ENCODE measurements at regions not wholly inside any gene's neighbourhood (a gene's known extent, or its start where the extent isn't known, plus 50 kb on each side); places are given as distances from the start of the nearest gene placed in this dataset.
"Not testable (repeated sequence)": the region's sequence is repeated elsewhere in the genome, so short reads cannot be mapped to it uniquely, and the experiment has no call there.

DNA sequence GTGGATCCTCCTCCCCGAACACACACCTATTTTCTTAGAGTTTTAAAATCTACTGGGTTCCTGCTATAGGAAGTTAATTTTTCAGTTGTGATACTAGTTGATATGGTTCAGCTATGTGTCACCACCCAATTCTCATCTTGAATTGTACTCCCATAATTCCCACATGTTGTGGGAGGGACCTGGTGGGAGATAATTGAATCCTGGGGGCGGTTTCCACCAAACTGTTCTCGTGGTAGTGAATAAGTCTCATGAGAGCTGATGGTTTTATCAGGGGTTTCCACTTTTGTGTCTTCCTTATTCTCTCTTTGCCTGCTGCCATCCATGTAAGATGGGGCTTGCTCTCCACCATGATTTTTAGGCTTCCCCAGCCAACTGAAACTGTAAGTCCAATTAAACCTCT lies 571.6 kb downstream of the KCNA4 start:
- H3K36me3 Mint-ChIP-seq; ATAC-seq (replicated peaks in 1 of 4); H3K4me3 ChIP-seq (ENCODE audit: control insufficient read depth in 1 of 2, extremely low read depth in 1 of 2, low read length in 1 of 2); CTCF ChIA-PET; H3K27me3 ChIP-seq (replicated peaks in 1 of 2; ENCODE audit: control insufficient read depth in 2 of 2, extremely low read depth in 1 of 2, insufficient read depth in 2 of 2, low read length in 1 of 2); POLR2A ChIA-PET; H3K27ac Mint-ChIP-seq; DNase-seq; H3K4me1 Mint-ChIP-seq; H3K4me3 Mint-ChIP-seq; H3K36me3 ChIP-seq (ENCODE audit: control insufficient read depth in 2 of 2, extremely low read depth in 1 of 2, insufficient read depth in 1 of 2, low read length in 1 of 2); H3K9me3 ChIP-seq; H3K27me3 Mint-ChIP-seq; H3K4me1 ChIP-seq (ENCODE audit: control insufficient read depth in 1 of 2, extremely low read depth in 1 of 2, insufficient read depth in 2 of 2, low read length in 2 of 2); H3K27ac ChIP-seq (ENCODE audit: low read length): not testable (repeated sequence)
- no CpG with 5 or more reads among the region's 3 CpGs for WGBS (ENCODE audit: insufficient coverage)
- peaks cover 5 to 23% (median 17%) of the 10 kb centered on the region in 3 donors for H3K9me3 Mint-ChIP-seq

DNA sequence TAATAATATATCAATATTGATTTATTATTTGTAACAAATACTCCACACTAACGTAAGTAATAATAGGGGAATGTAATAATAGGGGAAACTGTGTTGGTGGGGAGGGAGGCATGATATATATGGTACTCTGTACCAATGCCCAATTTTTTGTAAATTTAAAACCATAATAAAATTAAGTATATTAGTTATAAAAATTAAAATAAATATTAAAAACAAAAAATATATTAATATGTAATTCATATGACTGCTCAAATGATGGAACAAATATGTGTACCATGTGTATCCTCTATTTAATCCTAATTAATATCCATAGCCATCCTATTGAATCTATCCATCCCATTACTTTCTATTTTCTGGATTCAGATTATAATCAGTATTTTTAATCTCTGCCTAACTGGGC lies 578.0 kb downstream of the KCNA4 start:
- H3K4me1 Mint-ChIP-seq: no peaks in the 10 kb centered on the region
- H3K4me3 ChIP-seq (ENCODE audit: control insufficient read depth in 1 of 2, extremely low read depth in 1 of 2, low read length in 1 of 2): no peak overlapping the region
- H3K27me3 Mint-ChIP-seq: no peaks in the 10 kb centered on the region
- WGBS (ENCODE audit: insufficient coverage): no CpG with 5 or more reads among the region's 1 CpG
- no peaks in the 10 kb centered on the region for H3K36me3 Mint-ChIP-seq
- ChIA-PET POLR2A (no interaction called here), CTCF (no interaction called here)
- no peak overlapping the region for H3K27ac Mint-ChIP-seq
- no peak overlapping the region for H3K4me3 Mint-ChIP-seq
- no peak overlapping the region for H3K27ac ChIP-seq (ENCODE audit: low read length)
- H3K9me3 Mint-ChIP-seq: peaks cover 6 to 10% (median 10%) of the 10 kb centered on the region in 3 donors
- no peaks in the 10 kb centered on the region for H3K27me3 ChIP-seq (replicated peaks in 1 of 2; ENCODE audit: control insufficient read depth in 2 of 2, extremely low read depth in 1 of 2, insufficient read depth in 2 of 2, low read length in 1 of 2)
- H3K36me3 ChIP-seq (ENCODE audit: control insufficient read depth in 2 of 2, extremely low read depth in 1 of 2, insufficient read depth in 1 of 2, low read length in 1 of 2): no peaks in the 10 kb centered on the region
- H3K4me1 ChIP-seq (ENCODE audit: control insufficient read depth in 1 of 2, extremely low read depth in 1 of 2, insufficient read depth in 2 of 2, low read length in 2 of 2): no peaks in the 10 kb centered on the region
- ATAC-seq (replicated peaks in 1 of 4): no peak
- DNase-seq: no peak
- no peaks in the 10 kb centered on the region for H3K9me3 ChIP-seq

DNA sequence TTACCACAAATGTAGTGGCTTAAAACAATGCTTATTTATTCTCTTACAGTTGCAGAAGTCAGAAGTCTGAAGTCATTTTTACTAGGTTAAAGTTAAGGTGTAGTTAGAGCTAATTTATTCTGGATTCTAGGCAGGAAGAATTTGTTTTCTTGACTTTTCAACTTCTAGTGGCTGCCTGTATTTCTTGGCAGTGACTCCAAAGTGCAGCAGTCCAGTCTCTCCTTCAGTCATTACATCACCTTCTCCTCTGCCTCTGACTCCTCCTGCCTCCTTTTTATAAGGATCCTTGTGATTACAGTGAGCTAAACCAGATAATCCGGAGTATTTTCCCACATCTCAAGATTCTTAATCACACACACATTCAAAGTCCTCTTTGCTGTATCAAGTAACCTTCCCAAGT lies 581.4 kb downstream of the KCNA4 start:
- no peaks in the 10 kb centered on the region for H3K27me3 Mint-ChIP-seq

DNA sequence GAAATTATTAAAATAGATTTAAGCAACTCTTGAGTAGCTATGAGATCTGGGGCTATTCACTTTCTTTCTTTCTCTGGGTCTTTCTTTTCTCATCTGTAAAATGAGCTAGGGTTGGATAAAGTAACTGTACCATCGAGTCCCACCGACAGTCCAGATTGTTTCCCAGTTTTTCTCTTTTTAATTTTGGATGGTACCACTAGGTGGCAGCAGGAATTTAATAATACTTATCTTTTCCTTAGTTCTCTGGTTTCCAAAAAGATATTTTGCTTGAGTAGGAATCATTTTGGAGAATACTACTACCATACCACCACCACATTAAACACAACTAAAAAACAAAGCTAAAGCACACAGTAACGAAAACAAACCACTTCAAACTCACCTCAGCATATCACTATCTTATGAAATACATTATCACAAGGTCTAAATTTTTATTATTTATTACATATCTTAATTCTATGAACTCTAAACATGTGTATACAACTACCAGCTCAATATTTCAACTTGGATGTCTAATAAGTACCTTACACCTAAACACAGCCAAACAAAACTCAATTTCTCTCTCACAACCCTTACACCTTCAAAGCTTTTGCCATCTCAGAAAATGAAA lies 584.0 kb downstream of the KCNA4 start:
- peaks cover 5 to 6% (median 6%) of the 10 kb centered on the region in 3 donors for H3K9me3 Mint-ChIP-seq
- no peaks in the 10 kb centered on the region for H3K36me3 ChIP-seq (ENCODE audit: control insufficient read depth in 2 of 2, extremely low read depth in 1 of 2, insufficient read depth in 1 of 2, low read length in 1 of 2)
- H3K27ac Mint-ChIP-seq: no peak overlapping the region
- no peaks in the 10 kb centered on the region for H3K9me3 ChIP-seq
- ATAC-seq (replicated peaks in 1 of 4) (no peak), DNase-seq (no peak)
- ChIA-PET POLR2A (no interaction called here), CTCF (no interaction called here)
- H3K4me1 Mint-ChIP-seq: no peaks in the 10 kb centered on the region
- H3K36me3 Mint-ChIP-seq: no peaks in the 10 kb centered on the region
- no peaks in the 10 kb centered on the region for H3K4me1 ChIP-seq (ENCODE audit: control insufficient read depth in 1 of 2, extremely low read depth in 1 of 2, insufficient read depth in 2 of 2, low read length in 2 of 2)
- no peaks in the 10 kb centered on the region for H3K27me3 Mint-ChIP-seq
- H3K4me3 ChIP-seq (ENCODE audit: control insufficient read depth in 1 of 2, extremely low read depth in 1 of 2, low read length in 1 of 2): no peak overlapping the region
- WGBS (ENCODE audit: insufficient coverage): no CpG with 5 or more reads among the region's 3 CpGs
- H3K27ac ChIP-seq (ENCODE audit: low read length): no peak overlapping the region
- no peaks in the 10 kb centered on the region for H3K27me3 ChIP-seq (replicated peaks in 1 of 2; ENCODE audit: control insufficient read depth in 2 of 2, extremely low read depth in 1 of 2, insufficient read depth in 2 of 2, low read length in 1 of 2)
- H3K4me3 Mint-ChIP-seq: no peak overlapping the region

More for the DNA sequence above, 581.4 kb downstream of the KCNA4 start:
- POLR2A ChIA-PET: no interaction called here
- DNase-seq: no peak
- H3K4me1 ChIP-seq (ENCODE audit: control insufficient read depth in 1 of 2, extremely low read depth in 1 of 2, insufficient read depth in 2 of 2, low read length in 2 of 2): no peaks in the 10 kb centered on the region
- no peak overlapping the region for H3K4me3 Mint-ChIP-seq
- H3K27ac ChIP-seq (ENCODE audit: low read length): no peak overlapping the region
- peaks cover 0 to 7% (median 4%) of the 10 kb centered on the region in 3 donors for H3K9me3 Mint-ChIP-seq
- H3K4me1 Mint-ChIP-seq: no peaks in the 10 kb centered on the region
- no CpG with 5 or more reads among the region's 1 CpG for WGBS (ENCODE audit: insufficient coverage)
- H3K27me3 ChIP-seq (replicated peaks in 1 of 2; ENCODE audit: control insufficient read depth in 2 of 2, extremely low read depth in 1 of 2, insufficient read depth in 2 of 2, low read length in 1 of 2): no peaks in the 10 kb centered on the region
- CTCF ChIA-PET: no interaction called here
- H3K9me3 ChIP-seq: no peaks in the 10 kb centered on the region
- H3K27ac Mint-ChIP-seq: no peak overlapping the region
- ATAC-seq (replicated peaks in 1 of 4): no peak
- H3K36me3 Mint-ChIP-seq: no peaks in the 10 kb centered on the region
- no peak overlapping the region for H3K4me3 ChIP-seq (ENCODE audit: control insufficient read depth in 1 of 2, extremely low read depth in 1 of 2, low read length in 1 of 2)
- H3K36me3 ChIP-seq (ENCODE audit: control insufficient read depth in 2 of 2, extremely low read depth in 1 of 2, insufficient read depth in 1 of 2, low read length in 1 of 2): no peaks in the 10 kb centered on the region

GRCh38 chr11:29405305-29405704 lies 611.5 kb downstream of the KCNA4 start:
- H3K36me3 Mint-ChIP-seq: no peaks in the 10 kb centered on the region
- H3K9me3 Mint-ChIP-seq: peaks cover 5 to 18% (median 16%) of the 10 kb centered on the region in 3 donors
- no peak overlapping the region for H3K4me3 Mint-ChIP-seq

DNA sequence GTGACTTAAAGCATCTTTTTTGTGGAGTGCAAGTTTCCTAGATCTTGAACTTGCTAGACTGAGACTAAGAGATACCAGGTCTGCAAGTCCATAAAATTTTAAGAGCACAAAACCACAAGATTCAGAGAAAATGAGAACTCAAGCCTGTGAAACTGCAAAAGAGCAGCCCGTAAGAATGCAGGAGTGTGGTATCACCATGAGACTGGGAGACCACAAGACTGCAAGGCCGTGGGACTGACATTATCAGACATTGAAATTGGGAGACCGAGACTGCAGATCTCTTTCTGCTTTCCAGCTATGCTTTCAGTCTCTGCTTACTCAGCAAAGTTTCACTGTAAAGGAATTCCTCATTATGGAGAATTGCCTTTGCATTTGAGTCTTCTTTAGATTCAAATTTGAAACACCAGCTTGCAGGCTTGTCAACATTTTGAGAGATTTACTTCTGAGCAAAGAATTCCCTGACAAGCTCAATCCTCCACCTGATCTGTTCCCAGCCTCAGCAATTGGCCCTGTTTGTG lies 621.2 kb downstream of the KCNA4 start:
- ChIA-PET POLR2A (no interaction called here), CTCF (no interaction called here)
- Histone ChIP-seq H3K27ac (ENCODE audit: low read length) (no peak overlapping the region), H3K36me3 (ENCODE audit: control insufficient read depth in 2 of 2, extremely low read depth in 1 of 2, insufficient read depth in 1 of 2, low read length in 1 of 2) (no peaks in the 10 kb centered on the region), H3K9me3 (no peaks in the 10 kb centered on the region), H3K4me3 (ENCODE audit: control insufficient read depth in 1 of 2, extremely low read depth in 1 of 2, low read length in 1 of 2) (no peak overlapping the region), H3K27me3 (replicated peaks in 1 of 2; ENCODE audit: control insufficient read depth in 2 of 2, extremely low read depth in 1 of 2, insufficient read depth in 2 of 2, low read length in 1 of 2) (no peaks in the 10 kb centered on the region), H3K4me1 (ENCODE audit: control insufficient read depth in 1 of 2, extremely low read depth in 1 of 2, insufficient read depth in 2 of 2, low read length in 2 of 2) (no peaks in the 10 kb centered on the region)
- no peak overlapping the region for H3K4me3 Mint-ChIP-seq
- no peaks in the 10 kb centered on the region for H3K27me3 Mint-ChIP-seq
- peaks cover 8 to 13% (median 10%) of the 10 kb centered on the region in 3 donors for H3K9me3 Mint-ChIP-seq
- no peaks in the 10 kb centered on the region for H3K36me3 Mint-ChIP-seq
- ATAC-seq (replicated peaks in 1 of 4) (no peak), DNase-seq (no peak)
- 51% methylated on average over 3 of the region's 3 CpGs for WGBS (ENCODE audit: insufficient coverage)
- H3K4me1 Mint-ChIP-seq: no peaks in the 10 kb centered on the region
- H3K27ac Mint-ChIP-seq: no peak overlapping the region

More at GRCh38 chr11:29405305-29405704, 611.5 kb downstream of the KCNA4 start:
- Histone ChIP-seq H3K27me3 (replicated peaks in 1 of 2; ENCODE audit: control insufficient read depth in 2 of 2, extremely low read depth in 1 of 2, insufficient read depth in 2 of 2, low read length in 1 of 2) (no peaks in the 10 kb centered on the region), H3K4me3 (ENCODE audit: control insufficient read depth in 1 of 2, extremely low read depth in 1 of 2, low read length in 1 of 2) (no peak overlapping the region), H3K27ac (ENCODE audit: low read length) (no peak overlapping the region), H3K4me1 (ENCODE audit: control insufficient read depth in 1 of 2, extremely low read depth in 1 of 2, insufficient read depth in 2 of 2, low read length in 2 of 2) (no peaks in the 10 kb centered on the region), H3K9me3 (no peaks in the 10 kb centered on the region), H3K36me3 (ENCODE audit: control insufficient read depth in 2 of 2, extremely low read depth in 1 of 2, insufficient read depth in 1 of 2, low read length in 1 of 2) (no peaks in the 10 kb centered on the region)
- ChIA-PET CTCF (no interaction called here), POLR2A (no interaction called here)
- ATAC-seq (replicated peaks in 1 of 4) (no peak), DNase-seq (no peak)
- no peaks in the 10 kb centered on the region for H3K4me1 Mint-ChIP-seq
- H3K27ac Mint-ChIP-seq: no peak overlapping the region
- no peaks in the 10 kb centered on the region for H3K27me3 Mint-ChIP-seq

GRCh38 chr11:29389793-29390192 lies 627.0 kb downstream of the KCNA4 start:
- Histone ChIP-seq H3K4me1 (ENCODE audit: control insufficient read depth in 1 of 2, extremely low read depth in 1 of 2, insufficient read depth in 2 of 2, low read length in 2 of 2) (no peaks in the 10 kb centered on the region), H3K27ac (ENCODE audit: low read length) (no peak overlapping the region), H3K9me3 (no peaks in the 10 kb centered on the region), H3K4me3 (ENCODE audit: control insufficient read depth in 1 of 2, extremely low read depth in 1 of 2, low read length in 1 of 2) (no peak overlapping the region), H3K27me3 (replicated peaks in 1 of 2; ENCODE audit: control insufficient read depth in 2 of 2, extremely low read depth in 1 of 2, insufficient read depth in 2 of 2, low read length in 1 of 2) (no peaks in the 10 kb centered on the region), H3K36me3 (ENCODE audit: control insufficient read depth in 2 of 2, extremely low read depth in 1 of 2, insufficient read depth in 1 of 2, low read length in 1 of 2) (no peaks in the 10 kb centered on the region)
- ChIA-PET POLR2A (no interaction called here), CTCF (no interaction called here)
- no CpG with 5 or more reads among the region's 1 CpG for WGBS (ENCODE audit: insufficient coverage)
- no peak for DNase-seq
- H3K9me3 Mint-ChIP-seq: peaks cover 4 to 9% (median 7%) of the 10 kb centered on the region in 3 donors
- ATAC-seq (replicated peaks in 1 of 4): no peak
- H3K27ac Mint-ChIP-seq: no peak overlapping the region
- no peak overlapping the region for H3K4me3 Mint-ChIP-seq
- no peaks in the 10 kb centered on the region for H3K27me3 Mint-ChIP-seq
- H3K4me1 Mint-ChIP-seq: no peaks in the 10 kb centered on the region
- no peaks in the 10 kb centered on the region for H3K36me3 Mint-ChIP-seq
